Activated naive CD4-positive, alpha-beta T cell treated with Interleukin-2 at 50 U/mL for 16 hours (primary cell): ENCODE measurements at regions not wholly inside any gene's neighbourhood (a gene's known extent, or its start where the extent isn't known, plus 50 kb on each side); places are given as distances from the start of the nearest gene placed in this dataset.

Source experiments
- DNase-seq: peaks from one replicate; pipeline ENCODE4 v3.0.0-alpha.2; 2020

DNA sequence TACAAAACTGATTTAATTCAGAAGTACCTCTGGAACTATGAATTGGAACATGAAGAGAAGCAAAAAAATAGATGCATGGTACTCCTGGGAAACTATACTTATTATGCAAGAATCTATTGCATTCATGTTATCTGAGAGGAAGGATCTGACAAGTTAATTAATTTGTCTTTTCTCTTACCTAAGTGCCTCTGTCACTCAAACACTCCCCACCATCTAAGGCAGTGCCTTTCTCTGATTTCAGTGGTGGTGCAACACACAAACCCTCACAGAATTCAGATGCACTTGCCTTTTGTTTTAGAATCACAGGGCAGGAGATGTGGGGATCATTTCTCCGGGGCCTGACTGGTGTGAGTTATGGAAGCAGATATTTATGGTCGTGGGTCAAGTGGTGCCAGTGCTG, 52.5 kb upstream of the C9orf72 start:
- no peak for DNase-seq

DNA sequence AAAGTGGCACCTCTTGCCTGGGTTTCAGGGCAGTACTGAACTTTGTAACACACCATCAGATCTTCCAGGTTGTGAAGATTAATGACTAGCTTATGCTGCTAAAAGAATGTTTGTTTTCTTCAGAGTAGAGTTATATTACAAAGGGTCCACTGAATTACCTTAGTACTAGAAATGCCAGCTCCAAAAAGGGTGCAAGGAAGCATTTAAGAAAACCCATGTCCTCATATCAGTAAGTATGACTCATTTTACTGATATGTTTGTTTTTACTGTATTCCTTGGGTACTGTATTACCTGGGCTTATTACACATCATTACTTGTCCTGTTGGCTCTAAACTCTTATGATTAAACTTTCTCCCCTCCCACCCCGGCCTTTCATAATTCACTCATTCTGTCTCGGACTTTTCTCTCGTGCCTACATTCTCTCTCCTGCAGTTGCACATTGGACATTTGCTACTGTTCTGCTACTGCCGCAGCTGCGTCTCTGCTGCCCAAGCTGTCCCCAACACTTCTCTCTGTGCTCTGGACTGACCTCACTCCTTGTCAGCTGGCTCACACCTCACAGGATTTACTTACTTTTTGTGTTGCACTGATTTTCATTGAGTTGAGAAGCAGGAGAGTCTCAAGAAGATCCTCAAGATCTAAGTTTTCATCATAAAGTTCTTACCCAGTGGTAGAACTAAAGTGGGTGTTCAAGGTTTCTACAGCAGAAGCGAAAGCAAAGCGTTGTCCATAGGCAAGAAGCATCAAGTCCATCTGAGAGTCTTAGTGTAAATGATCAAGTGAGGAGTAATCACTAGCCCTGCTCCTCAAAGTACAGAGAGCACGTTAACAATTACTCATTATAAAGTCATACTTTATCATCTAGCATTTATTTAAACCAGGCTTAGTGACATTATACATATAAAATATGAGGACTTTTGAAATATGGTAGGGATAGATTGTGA, 53.2 kb upstream of the C9orf72 start:
- no peak for DNase-seq

DNA sequence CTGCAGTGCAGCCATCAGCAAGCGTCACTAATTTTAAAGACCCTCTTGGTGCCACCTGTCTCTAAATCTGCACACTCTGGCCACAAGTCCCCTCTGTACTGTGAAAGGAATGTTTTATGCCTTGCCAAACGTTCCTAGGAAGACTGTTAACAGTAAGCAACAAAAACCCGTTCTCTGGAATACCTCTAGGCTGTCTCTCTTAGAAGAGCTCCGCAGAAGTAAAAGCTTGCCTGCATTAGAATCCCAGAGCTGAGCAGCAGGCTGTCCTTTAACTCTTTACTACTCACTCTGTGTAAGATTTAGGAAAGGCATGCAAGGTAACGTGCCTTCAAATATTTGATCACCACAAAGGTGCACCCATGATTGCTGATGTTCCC, 53.9 kb upstream of the C9orf72 start:
- no peak for DNase-seq

DNA sequence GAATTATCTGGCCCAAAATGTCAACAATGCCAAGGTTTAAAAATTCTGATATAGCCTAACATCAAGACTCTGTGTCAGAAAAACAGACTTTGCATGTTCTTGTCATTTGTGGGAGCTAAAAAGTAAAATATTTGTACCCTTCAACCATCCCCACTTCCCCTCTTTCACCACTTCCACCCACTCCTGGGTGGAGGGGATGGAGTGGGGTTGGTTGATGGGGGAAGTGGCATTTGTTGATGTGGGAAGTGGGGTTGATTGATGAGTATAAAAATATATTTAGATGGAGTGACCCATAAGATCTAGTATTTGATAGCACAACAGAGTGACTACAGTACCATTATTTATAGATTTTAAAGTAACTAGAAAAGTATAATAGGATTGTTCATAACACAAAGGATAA, 55.0 kb upstream of the C9orf72 start:
- no peak for DNase-seq

DNA sequence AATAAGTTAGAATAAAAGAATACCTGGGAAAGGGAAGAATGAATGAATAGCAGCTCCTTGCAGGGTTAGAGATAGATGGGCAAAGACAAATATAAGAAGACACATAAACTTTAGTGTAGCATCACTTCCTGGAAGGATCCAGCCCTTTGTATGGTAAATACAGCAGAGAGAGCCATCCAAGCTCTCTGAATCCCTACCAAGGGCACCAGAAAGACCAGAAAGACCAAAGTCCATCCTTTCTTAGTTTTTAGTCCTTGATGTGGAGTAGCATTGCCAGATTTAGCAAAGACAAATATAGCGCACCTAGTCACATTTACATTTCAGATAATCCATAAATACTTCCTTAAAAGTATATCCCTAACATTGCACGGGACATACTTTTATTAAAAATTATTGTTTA, 56.1 kb upstream of the C9orf72 start:
- DNase-seq = no peak

DNA sequence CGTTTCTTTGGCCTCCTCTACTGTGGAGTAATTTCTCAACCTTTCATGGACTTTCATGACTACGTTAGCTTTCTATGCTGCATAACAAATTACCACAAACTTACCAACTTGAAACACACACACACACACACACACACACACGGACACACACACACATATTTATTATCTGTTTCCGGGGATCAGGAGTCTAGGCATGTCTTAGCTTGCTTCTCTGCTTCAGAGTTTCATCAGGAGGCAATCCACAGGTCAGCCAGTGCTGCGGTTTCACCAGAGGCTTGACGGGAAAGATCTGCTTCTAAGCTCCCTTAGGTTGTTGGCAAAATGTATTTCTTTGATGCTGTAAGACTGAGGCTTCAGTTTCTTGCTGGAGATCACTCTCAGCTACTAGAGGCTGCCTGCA, 59.0 kb upstream of the C9orf72 start:
- DNase-seq = no peak

DNA sequence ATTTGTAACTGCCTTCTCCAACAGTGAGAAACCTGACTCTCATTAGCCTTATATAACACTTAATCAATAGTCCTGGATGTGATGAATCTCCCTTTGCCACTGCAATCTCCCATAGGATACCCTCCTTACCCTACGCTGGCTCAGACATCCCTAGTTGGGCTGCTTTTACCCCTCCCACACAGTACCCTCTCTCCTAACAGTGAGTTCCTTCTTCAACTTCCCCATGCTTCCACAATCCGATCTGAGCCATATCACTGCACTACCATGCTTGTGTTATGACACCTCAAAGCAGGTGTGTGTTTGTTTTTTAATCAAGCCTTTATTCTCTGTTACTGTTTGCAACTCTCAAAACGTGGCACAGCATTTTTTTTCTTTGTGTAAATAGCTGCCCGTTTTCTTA, 60.5 kb upstream of the C9orf72 start:
- no peak for DNase-seq

DNA sequence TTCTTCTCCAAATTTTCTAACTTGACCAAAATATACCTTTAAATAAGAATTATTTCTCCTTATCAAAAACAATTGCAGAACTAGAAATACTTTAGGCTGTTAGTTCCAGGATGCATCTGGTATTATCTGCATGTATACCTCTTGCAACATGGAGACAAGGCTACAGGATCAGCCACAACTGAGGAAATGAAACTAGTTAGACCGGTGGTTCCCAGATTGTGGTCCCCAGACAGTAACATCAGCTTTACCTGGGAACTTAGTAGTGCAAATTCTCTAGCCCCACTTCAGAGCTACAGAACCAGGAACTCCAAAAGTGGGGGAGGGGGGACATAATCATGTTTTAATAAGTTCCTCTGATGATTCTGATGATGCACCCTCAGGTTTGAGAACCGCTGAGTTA, 61.6 kb upstream of the C9orf72 start:
- DNase-seq = no peak

DNA sequence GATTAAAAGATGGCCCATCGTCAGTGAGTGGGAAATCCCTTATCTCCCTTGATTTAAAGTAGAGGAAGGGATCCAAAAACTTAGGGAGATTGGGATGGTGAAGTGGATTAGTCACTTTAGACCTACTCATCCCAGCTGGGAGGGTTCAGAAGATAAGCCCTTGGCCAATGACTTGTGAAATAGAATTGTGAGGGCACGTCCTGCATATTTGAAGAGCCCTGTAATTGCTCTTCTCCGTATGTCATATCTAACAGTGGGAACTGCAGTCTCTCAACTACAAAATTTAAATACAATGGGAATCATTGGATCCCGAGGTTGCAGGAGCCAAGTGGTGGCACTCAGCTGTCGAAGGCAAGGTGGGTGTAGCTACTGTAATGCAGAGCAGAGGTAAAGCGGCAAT, 65.4 kb upstream of the C9orf72 start:
- DNase-seq = no peak

DNA sequence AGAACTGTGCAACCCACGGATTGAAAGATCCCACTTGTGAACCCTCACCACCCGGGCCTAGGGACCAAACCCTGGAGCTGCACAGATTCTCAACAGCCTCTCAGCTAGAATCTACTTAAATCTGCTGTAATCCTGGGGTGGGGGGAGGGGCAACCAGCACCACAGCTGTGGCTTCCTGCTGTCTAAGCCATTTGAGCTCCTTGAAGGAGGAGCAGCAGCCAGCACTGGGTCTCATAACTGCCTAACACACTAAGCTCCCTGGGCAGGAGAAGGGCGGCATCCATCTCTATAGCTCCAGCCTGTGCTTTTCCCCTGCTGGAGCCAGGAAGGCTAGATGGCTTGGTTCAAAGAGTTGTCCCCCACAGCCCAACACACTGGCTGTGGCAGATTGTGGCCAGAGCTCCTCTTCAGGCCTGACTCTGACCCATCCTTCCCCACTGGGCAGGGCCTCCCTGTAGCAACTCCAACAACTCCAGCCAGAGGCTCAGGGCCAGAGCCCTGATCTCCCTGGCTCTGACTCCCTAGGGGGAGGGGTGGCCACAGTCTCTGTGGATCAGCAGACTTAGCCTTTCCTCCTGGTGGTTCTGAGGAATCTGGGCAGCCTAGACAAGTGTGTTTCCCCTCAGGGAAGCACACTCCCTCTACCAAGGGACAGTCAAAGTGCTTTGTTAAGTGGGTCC, 72.0 kb upstream of the C9orf72 start:
- no peak for DNase-seq

DNA sequence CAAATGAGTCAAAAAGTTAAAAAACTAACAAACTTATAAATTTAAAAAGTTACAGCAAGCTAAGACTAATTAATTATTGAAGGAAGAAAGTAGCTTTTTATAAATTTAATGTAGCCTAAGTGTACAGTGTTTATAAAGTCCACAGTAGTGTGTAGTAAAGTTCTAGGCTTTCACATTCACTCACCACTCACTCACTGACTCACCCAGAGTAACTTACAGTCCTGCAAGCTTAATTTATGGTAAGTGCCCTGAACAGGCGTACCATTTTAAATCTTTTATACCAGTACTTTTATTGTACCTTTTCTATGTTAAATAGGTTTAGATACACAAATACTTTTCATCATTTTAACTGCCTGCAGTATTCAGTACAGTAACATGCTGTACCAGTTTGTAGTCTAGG, 80.0 kb upstream of the C9orf72 start:
- DNase-seq = no peak

DNA sequence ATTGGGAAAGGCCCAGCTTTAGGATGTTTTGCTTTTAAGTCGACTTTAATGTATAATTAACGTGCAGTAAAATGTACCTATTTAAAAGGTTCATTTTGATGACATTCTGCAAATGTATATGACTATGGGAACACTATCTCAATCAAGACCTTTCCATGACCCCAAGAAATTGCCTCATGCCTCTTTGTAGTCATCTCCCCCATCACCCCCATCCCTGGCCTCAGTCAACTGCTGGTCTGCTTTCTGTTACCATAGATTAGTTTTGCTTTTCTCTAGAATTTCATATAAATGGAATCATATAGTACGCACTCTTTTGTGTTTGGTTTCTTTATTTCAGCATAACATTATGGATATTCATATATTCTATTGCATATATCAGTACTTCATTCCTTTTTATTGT, 80.7 kb upstream of the C9orf72 start:
- no peak for DNase-seq

DNA sequence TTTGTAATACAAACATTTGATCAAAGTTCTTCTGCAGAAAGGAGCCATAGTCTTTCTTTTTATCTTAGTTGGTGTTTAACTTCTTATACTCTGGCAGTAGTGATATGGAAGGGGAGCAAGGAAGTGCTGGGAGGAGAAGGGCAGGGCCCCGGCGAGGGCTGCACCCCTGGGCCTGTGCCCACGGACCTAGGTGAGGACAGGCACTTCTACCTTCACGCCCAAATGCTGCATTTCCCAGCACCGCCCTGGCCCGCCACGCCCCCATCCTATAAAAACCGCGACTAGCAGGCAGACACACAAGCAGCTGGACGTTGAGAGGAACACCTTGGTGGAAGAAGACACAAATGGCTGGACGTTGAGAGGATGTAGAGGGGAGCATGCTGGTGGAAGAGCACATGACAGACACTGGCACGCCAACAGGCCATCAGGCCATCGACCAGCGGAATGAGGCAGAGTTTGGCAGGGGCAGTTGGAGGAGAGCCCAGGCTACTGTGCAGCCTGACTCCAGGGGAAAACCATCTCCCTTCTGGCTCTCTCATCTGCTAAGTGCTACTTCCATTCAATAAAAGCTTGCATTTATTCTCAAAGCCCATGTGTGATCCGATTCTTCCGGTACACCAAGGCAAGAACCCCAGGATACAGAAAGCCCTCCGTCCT, 81.5 kb upstream of the C9orf72 start:
- no peak for DNase-seq

DNA sequence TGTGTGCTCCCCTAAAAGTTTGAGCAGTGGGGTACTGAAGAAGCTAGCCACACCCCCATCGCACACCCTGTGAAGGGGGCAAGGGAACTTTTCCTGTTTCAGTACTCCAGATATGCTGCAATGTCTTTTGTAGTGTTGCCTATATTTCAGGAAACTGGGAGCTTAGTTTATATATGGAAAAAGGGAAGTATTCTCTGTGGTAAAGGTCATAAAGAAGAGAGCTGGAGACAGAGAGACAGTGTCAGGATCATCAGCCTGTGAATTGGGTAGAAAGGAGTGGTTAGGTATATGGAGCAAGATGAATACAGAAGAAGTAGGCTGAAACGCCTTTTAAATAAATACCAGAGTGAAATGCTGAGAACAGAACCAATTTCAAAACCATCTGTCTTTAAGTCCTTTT, 82.2 kb upstream of the C9orf72 start:
- no peak for DNase-seq

DNA sequence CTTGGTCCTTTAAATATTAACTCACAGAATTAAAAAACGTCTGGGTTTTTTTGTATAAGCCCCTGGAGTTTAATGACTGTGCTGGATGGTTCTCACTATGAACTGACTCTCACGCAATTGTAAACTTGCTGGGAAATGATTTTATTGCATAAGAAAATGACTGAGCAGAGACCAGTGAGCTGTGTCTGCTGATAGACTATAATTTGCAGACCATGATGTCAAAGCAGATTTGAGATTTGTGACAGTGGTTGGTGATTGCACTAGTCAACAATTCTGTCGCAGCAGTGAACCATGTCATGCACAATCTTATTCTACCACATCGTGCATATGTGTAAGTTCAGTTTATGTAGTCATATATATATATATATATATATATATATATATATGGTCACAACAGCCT, 85.7 kb upstream of the C9orf72 start:
- no peak for DNase-seq

DNA sequence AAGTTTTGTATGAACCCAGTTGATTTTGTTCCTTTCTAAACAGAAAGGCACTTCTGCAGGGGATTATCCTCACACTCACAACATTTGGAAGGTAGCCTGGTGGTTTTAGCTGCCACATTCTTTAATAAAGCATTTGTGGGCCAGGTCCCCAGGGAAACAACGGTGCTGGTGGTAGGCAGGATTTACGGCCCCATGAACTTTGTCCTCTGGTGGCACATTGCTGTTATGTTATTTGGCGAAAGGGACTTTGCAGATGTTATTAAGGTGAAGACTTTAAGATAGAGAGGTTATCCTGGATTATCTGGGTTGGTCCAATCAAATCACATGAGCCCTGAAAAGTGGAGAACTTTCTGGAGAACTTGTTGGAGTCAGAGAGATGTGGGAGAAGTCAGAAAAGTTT, 86.3 kb upstream of the C9orf72 start:
- DNase-seq = no peak

DNA sequence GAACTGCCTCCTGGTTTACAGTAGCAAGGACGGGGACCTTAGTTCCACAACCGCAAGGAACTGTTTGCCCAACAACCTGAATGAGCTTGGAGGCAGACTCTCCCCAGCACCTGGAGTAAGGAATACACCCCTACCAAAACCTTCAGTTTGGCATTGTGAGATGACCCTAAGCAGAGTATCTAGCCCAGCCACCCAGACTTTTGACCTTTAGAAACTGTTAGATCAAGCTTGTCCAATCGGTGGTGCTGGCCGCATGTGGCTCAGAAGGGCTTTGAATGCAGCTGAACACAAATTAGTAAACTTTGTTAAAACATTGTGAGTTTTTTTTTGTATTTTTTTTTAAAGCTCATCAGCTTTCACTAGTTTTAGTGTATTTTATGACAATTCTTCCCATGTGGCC, 86.9 kb upstream of the C9orf72 start:
- no peak for DNase-seq

DNA sequence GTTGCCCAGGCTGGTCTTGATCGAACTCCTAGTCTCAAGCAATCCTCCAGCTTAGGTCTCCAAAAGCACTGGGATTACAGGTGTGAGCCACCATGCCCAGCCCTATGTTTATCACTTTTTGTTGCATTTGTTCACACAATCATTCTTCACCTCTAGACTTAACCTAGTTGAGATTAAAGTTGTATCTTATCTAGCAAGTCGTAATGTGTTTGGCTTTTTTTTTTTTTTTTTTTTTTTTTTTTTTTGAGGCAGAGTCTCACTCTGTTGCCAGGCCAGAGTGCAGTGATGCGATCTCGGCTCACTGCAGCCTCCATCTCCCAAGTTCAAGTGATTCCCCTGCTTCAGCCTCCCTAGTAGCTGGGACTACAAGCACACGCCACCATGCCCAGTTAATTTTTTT, 90.2 kb upstream of the C9orf72 start:
- DNase-seq = no peak

DNA sequence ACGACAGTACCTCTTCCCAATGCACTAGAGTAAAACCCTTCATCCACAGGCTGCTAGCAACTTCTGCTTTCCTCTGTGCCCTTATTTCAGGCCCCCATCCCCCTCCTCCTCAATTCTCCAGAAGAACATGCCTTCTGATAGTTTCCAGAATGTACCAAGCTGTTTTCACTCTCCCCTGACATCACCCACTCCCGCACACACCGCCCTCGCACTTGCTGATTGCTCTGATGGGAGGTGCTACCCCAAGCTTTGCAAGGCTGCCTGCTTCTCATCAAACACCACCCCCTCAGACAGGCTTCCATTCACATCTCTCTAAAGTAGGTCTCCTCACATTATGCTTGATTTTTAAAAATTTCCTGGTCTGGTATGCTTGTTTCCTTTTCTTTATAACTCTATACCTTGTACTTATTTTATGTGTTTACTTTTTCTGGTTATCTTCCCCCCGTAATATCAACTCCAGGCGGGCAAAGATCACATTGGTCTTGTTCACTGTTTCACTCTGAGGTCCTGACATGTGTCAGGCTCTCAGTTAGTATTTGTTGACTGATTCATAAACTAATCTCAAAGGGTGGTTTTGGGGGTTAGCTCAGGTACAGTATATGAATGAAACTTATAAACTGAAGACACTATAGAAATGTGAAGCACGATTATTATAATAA, 91.0 kb upstream of the C9orf72 start:
- no peak for DNase-seq

DNA sequence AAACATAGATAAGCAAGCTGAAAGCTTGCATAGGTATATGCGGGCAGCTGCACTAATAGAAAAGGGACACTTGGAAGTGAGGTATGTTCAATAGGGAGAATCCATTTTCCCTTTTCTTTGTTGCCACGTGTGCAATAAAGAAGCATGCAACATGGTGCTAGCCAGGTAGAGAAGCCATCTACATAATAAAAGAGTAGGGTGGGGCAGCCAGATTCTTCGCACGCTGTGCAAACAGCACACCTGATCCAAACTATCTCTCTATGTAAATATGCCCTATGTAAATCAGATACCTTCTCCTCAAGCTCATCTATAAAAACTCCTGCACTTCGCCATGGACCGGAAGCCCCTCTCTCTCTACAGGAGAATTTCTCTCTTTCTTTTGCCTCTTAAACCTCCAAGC, 91.9 kb upstream of the C9orf72 start:
- no peak for DNase-seq

DNA sequence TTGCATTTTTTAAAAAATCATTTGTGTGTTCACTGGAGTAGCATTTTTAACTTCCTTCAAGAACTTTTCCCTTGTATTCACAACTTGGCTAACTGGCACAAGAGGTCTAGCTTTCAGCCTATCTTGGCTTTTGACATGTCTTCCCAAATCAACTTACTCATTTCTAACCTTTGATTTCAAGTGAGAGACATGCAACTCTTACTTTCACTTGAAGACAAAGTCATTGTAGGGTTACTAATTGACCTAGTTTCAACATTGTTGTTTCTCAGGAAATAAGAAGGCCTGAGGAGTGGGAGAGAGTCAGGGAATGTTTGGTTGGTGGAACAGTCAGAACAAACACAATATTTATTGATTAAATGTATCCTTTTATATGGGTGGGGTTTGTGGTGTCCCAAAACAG, 95.0 kb upstream of the C9orf72 start:
- DNase-seq = no peak

DNA sequence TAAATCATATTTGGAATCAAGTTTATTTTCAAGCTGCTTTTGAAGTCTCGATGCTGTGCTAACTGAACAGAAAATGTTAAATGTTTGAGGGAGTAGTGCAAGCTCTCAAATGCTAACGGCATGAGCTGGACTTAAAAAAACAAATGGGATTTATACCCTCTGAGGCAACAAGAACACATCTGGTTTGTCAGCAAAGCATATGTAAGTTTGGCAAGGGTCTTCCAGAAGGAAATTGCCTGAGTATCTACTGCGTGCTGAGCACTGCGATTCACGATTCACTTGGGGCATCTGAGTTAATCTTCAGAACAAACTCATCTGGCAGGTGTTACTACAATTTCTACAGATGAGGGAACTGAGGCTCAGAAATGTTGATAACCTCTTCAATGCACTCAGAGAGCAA, 98.4 kb upstream of the C9orf72 start:
- no peak for DNase-seq

DNA sequence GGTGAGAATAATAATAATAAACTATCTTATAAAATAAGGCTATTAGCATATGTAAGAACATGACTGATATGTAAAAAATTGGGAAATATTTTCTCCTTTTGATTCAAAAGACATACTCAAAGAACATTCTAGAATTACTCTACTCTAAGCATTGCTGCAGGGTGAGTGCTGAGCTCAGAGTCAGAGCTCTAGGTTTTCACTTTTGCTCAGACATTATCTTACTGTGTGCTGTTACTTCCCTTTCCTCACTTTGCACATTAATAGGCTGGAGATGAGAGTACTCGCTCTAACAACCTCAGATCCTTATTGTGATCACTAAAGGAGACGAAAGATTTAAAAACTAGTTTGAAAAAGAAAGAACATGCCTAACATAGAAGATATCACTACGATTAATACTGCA, 99.4 kb upstream of the C9orf72 start:
- DNase-seq = no peak

DNA sequence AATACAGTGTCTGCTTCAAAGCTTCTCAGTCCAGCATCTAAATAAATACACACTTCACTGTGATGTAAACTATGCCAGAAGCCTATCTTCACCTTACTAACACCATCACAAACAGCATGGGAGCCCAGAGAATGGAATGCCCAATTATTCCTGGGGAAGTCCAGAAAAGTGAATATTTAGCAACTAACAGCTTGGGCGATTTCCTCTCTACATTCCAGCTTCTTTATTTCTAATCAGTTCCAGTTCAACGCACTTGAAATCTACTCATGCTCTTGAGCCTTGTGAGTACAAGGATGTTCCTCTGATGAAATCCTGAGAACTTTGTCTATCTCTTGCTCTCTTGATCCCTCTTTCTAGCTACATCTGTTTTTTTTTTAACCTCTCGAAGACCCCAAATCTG, 100.4 kb upstream of the C9orf72 start:
- no peak for DNase-seq
